Amygdala (tissue), 56 donors: ENCODE measurements at regions not wholly inside any gene's neighbourhood (a gene's known extent, or its start where the extent isn't known, plus 50 kb on each side); places are given as distances from the start of the nearest gene placed in this dataset.
"Not testable (repeated sequence)": the region's sequence is repeated elsewhere in the genome, so short reads cannot be mapped to it uniquely, and the experiment has no call there.

Experiments used
- DNase-seq, 56 donors: peaks; one replicate each; lab custom pipeline; 2025; lab: John Stamatoyannopoulos, UW

GRCh38 chrX:39020051-39020669 is 218.9 kb downstream of the MID1IP1 start:
- no peak for DNase-seq

DNA sequence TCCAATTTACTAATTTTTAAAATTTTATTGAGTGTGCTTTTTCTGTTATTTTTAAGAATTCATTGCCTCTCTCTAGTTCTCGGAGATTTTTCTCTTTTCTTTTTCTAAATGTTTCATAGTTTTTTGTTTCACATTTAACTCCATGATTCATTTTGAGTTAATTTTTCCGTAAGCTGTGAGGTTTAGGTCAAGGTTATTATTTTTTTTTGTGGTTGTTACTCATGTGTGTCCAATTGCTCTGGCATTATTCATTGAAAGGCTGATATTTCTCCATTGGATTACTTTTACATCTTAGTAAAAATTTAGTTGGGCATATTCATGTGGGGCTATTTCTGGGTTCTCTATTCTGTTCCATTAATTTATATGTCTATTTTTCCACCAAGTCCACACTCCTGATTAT is 220.8 kb downstream of the MID1IP1 start:
- DNase-seq = no peak

- DNase-seq = no peak
Observed at GRCh38 chrX:39029221-39029620, 228.0 kb downstream of the MID1IP1 start.

DNA sequence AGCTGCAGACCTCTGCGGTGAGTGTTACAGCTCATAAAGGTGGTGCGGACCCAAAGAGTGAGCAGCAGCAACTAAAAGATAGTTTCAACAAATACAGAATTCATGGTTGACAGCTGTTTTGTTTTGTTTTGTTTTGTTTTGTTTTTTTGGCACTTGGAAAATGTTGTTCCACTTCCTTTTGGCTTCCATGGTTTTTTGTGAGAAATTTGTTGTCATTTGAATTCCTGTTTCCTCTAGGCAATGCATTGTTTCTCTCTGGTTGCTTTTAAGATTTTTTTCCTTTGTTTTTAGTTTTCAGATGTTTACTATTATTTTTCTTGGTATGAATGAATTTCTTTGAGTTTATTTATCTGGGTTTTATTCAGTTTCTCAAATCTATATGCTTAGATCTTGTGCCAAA is 229.4 kb downstream of the MID1IP1 start:
- no peak for DNase-seq

DNA sequence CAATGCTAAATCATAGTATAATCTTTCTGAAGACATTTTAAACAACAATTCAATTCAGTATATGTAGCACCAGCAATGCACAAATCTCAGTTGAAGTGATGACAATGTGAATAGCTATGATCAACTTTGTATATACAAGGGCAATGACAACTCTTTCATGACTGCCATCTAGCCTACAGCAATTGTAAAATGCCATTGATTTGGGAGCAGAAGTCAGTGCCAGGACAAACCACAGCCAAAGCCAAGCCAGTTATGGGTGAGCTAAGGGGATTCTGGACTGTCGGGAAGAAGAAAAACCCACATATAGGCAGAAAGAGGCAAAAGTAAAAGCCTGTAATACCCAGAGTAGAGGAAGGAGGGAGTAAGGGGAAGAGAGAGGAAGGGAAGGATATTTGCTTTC is 238.6 kb downstream of the MID1IP1 start:
- DNase-seq = no peak

DNA sequence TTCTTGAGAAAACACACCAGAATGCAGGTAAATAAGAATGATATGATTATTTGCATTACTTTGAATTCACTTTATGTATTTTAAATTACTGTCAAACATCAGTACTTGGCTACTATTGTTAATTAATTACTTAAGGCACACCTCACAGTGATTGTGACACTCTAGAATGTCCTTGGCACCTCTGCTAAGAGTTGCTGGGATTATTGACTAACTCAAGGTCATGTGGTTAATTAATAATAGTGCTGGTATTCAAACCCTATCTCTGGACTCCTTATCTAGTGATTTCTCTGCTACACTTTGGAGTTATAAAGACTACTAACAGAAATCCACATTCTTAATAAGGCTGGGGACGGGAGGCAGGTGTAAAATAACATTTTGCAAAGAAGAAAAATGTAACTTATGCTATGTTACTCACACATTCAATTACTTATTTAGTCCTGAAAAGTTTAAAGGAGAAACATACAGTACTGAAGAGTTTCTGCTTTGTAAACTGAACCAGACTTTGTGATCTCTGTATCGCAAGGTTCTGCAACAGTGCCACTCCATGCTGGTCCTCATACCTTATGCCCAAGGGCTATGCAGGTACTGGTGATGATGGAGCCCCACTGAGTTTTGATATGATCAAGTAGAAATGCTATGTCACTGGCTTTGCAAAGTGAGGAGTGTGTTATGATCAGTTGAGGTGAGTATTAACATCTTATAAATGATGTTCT is 242.7 kb downstream of the MID1IP1 start:
- DNase-seq = no peak

GRCh38 chrX:39047174-39047573 is 245.9 kb downstream of the MID1IP1 start:
- no peak for DNase-seq

- no peak for DNase-seq
Observed at GRCh38 chrX:39049975-39050374, 248.7 kb downstream of the MID1IP1 start.

GRCh38 chrX:39050427-39050826 is 249.2 kb downstream of the MID1IP1 start:
- no peak for DNase-seq

DNA sequence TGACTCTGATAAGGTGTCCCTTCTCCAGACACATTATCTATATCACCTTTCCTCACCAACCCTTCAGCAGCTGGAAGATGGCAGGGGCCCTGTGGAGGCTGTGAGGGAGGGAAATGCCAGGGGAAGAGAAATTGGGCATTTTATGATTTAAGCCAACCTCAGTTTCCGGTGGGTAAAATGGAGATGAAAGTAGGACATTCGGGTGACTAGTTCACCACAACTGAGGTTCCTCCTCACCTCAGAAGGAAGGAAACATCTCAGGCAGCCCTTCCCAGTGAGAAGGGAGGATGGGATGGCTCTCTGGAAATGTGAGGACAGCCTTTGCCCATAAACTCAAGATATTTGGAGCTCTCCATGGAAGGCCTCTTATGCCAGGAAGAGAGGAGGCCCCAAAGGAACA is 251.5 kb downstream of the MID1IP1 start:
- DNase-seq = no peak

DNA sequence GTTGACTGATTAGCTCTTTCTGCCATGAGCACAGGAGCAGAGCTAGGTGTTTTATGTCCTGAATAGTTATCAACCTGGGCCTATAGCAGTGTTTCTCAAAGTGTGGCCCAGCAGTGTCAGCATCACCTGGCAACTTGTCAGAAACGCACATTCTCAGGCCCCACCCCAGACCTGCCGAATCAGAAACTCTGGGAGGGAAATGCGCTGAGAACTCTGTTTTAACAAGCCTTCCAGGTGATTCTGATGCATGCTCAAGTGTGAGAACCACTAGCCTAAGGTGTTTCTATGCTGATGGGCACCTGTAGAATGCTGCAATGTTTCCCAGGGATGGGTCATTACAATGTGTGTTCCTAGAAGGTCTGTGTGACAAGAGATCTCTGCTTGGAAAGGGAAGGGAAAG is 257.5 kb downstream of the MID1IP1 start:
- no peak for DNase-seq

- no peak for DNase-seq
Observed at GRCh38 chrX:39059866-39060265, 258.6 kb downstream of the MID1IP1 start.

GRCh38 chrX:39063037-39063436 is 261.8 kb downstream of the MID1IP1 start:
- no peak for DNase-seq

DNA sequence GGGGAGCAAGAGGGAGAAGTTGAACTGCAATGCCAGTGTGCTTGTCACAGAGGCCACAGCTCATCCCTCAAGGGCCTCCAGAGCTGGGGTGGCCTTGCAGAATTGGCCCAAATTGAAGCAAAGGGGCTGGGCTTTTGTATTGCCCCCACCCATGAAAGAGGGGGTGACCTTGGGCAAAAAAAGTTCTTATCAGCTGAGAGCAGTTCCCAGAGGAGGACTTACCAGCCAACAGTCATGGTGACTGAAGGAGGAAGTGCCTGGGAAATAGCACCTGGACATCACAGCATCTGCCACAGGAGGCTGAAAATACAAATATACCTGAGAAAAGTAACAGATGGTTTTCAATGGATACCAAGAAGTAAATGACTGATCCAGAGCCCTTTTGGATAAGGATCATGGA is 262.4 kb downstream of the MID1IP1 start:
- DNase-seq = no peak

DNA sequence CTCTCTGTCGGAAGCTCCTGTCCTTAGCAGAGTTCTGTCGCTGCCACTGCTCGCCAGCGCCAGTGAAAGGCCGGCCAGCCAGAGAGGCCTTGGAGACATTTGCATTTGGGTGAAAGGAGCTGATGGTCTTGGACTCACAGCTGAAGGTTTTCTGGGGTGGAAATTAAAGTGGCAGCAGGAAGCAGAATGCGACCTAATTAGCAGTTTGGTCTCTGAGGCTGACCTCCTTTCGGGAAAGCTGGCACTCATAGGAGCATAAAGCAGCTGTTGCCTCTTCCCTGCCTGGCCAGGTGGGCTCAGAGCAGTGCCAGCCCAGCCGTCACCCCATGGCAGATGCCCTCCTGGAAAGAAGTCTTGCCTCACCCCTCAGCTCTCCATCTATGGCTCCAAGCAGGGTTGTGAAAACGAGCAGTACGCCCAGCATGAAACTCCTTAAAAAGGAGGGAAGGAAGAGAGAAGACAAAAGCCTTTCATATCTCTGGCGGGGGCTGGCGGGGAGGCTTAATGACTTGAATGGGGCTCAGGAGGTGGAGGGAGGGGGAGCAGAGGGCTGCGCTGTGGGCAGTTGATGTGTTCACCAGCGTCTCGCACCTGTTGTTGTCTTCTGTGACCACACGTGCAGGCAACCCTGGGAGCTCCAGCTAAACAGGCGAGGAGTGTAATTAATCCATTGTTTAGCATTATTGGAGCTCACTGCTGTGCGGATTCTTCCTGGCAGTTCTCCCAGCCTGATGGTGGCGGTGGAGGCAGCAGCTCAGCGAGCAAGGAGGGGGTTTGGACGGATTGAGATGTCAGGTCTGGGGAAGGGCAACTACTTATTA is 264.0 kb downstream of the MID1IP1 start:
- peak in 45 of 56 donors; percentile 0 to 49 (median 18) for DNase-seq

DNA sequence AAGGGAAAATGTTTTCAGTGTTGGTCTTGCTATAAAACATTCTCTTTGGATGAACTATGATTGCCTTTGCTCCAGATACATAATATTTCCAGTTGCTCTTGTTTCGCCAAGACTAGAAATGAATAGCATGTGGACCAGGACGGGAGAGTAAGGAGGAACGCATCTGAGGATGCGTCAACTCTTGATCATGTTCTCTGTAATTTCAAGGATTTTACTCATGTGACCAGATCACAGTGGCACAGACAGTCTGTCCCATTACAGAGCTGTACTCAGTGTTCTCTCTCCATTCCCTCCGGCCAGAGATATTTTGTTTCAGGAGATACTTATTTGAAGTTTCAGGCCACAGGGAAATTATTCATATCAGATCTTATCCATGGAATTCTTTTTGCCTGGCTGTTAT is 266.6 kb downstream of the MID1IP1 start:
- no peak for DNase-seq

- not testable (repeated sequence) for DNase-seq
Observed at GRCh38 chrX:39068634-39069033, 267.4 kb downstream of the MID1IP1 start.

- DNase-seq = no peak
Observed at GRCh38 chrX:39070009-39070408, 268.8 kb downstream of the MID1IP1 start.

DNA sequence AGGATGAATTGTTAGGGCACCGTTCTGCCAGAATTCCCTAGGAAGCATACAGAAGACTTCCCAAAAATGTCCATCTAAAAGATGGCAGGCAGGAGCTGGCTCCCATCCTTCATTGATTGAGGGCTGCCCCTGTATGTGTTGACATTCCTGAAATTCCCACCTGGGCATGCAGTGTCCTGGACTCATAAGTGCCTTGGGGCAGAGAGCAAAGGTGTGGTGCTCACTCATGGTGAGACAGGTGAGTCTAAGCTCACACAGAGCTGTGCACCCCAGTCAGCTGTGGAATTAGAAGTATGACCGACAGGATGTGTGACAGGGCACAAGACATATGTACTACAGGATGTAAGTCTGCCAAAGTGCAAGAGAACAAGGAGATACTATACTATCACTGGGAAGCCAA is 271.9 kb downstream of the MID1IP1 start:
- DNase-seq = no peak

GRCh38 chrX:39096599-39096998 is 295.3 kb downstream of the MID1IP1 start:
- DNase-seq = peak in 2 of 56 donors; percentile 0

DNA sequence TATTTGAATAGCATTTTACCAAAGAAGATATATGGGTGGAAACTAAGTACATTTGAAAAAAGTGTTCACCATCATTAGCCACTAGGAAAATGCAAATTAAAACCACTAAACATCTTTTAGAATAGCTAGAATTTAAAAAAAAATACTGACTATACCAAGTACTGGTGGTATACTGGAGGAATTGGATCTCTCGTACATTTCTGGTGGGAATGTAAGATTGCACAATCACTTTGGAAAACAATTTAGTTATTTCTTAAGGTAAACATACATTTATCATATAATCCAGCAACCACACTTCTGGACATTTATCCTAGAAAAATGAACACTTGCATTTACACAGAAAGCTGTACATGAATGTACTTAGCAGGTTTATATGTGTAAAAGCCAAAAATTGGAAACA is 303.5 kb downstream of the MID1IP1 start:
- no peak for DNase-seq

- no peak for DNase-seq
Observed at GRCh38 chrX:39112143-39112542, 310.9 kb downstream of the MID1IP1 start.
